ENCODE measurements at regions not wholly inside any gene's neighbourhood (a gene's known extent, or its start where the extent isn't known, plus 50 kb on each side); places are given as distances from the start of the nearest gene placed in this dataset.

GRCh38 chr21:31470896-31471694 is 127.0 kb upstream of the TIAM1 start:
- in situ Hi-C loops (cut with HindIII; ENCODE audit: low sequenced_read_pairs), result no loop called here
- no peak for TF ChIP-seq CTCF (IDR thresholded peaks at IDR 0.05; ENCODE audit: low read depth, low read length, missing control alignments)
- no peak for DNase-seq (ENCODE audit: low read depth)

GRCh38 chr21:31460980-31461379 is 116.9 kb upstream of the TIAM1 start:
- no peak for DNase-seq (ENCODE audit: low read depth)
- in situ Hi-C loops (cut with HindIII; ENCODE audit: low sequenced_read_pairs), result no loop called here
- no peak overlapping the region for H3K4me3 ChIP-seq (ENCODE audit: low read depth, low read length)
- no peak for TF ChIP-seq CTCF (IDR thresholded peaks at IDR 0.05; ENCODE audit: low read depth, low read length, missing control alignments)

More at GRCh38 chr21:31470896-31471694, 127.0 kb upstream of the TIAM1 start:
- H3K4me3 ChIP-seq (ENCODE audit: low read depth, low read length), result no peak overlapping the region

- no peak for TF ChIP-seq CTCF (IDR thresholded peaks at IDR 0.05; ENCODE audit: low read depth, low read length, missing control alignments)
- no peak for DNase-seq (ENCODE audit: low read depth)
- no peak overlapping the region for H3K4me3 ChIP-seq (ENCODE audit: low read depth, low read length)
- in situ Hi-C loops (cut with HindIII; ENCODE audit: low sequenced_read_pairs), result no loop called here
Measured at GRCh38 chr21:31459457-31459856, 115.4 kb upstream of the TIAM1 start.

GRCh38 chr21:31457675-31458074 is 113.6 kb upstream of the TIAM1 start:
- no peak for DNase-seq (ENCODE audit: low read depth)
- no peak overlapping the region for H3K4me3 ChIP-seq (ENCODE audit: low read depth, low read length)
- in situ Hi-C loops (cut with HindIII; ENCODE audit: low sequenced_read_pairs), result no loop called here
- TF ChIP-seq CTCF (IDR thresholded peaks at IDR 0.05; ENCODE audit: low read depth, low read length, missing control alignments), result no peak

- H3K4me3 ChIP-seq (ENCODE audit: low read depth, low read length), result no peak overlapping the region
- no peak for TF ChIP-seq CTCF (IDR thresholded peaks at IDR 0.05; ENCODE audit: low read depth, low read length, missing control alignments)
- in situ Hi-C loops (cut with HindIII; ENCODE audit: low sequenced_read_pairs), result no loop called here
- no peak for DNase-seq (ENCODE audit: low read depth)
Measured at GRCh38 chr21:31456201-31456600, 112.1 kb upstream of the TIAM1 start.

GRCh38 chr21:31455506-31455905 is 111.4 kb upstream of the TIAM1 start:
- in situ Hi-C loops (cut with HindIII; ENCODE audit: low sequenced_read_pairs), result no loop called here
- H3K4me3 ChIP-seq (ENCODE audit: low read depth, low read length), result no peak overlapping the region
- TF ChIP-seq CTCF (IDR thresholded peaks at IDR 0.05; ENCODE audit: low read depth, low read length, missing control alignments), result no peak
- DNase-seq (ENCODE audit: low read depth), result no peak

All from astrocyte of the cerebellum (primary cell).